Cardiac muscle cell (in vitro differentiated cells and primary cell): ENCODE measurements at regions not wholly inside any gene's neighbourhood (a gene's known extent, or its start where the extent isn't known, plus 50 kb on each side); places are given as distances from the start of the nearest gene placed in this dataset.

ENCODE experiments used
- DNase-seq, 2 donors: peaks; one replicate each; pipeline versions ENCODE4 v3.0.0 to v3.0.0-alpha.2; 2010 to 2017; ENCODE audit warnings: low read depth in 1 of 2, low spot score in 1 of 2
- H3K27ac ChIP-seq: fragments of 200-600 bp; sonication (generic); 2 replicates; pipeline ENCODE4 v1.5.1; 2016
- H3K27me3 ChIP-seq: fragments of 200-600 bp; sonication (generic); 2 replicates; pipeline ENCODE4 v1.6.0; 2016; ENCODE audit warnings: control low read depth
- H3K36me3 ChIP-seq: fragments of 200-600 bp; sonication (generic); 2 replicates; pipeline ENCODE4 v1.5.1; 2016; ENCODE audit warnings: control low read depth
- H3K4me1 ChIP-seq: fragments of 200-600 bp; sonication (generic); 2 replicates; pipeline ENCODE4 v1.8.1; 2017; ENCODE audit warnings: low read depth, mild to moderate bottlenecking, mixed run types
- H3K4me3 ChIP-seq: fragments of 200-600 bp; sonication (generic); 2 replicates; pipeline ENCODE4 v1.5.1; 2016; ENCODE audit warnings: mild to moderate bottlenecking
- H3K9me3 ChIP-seq: fragments of 200-600 bp; sonication (generic); 2 replicates; pipeline ENCODE4 v1.5.1; 2017; ENCODE audit warnings: low read depth, mild to moderate bottlenecking, control low read depth
- CTCF ChIP-seq: IDR thresholded peaks from 2 replicates; pipeline ENCODE4 v1.5.1; 2012; ENCODE audit warnings: low read depth, mild to moderate bottlenecking, low read length

- Histone ChIP-seq H3K4me3 (no peak overlapping the region), H3K9me3 (no peaks in the 10 kb centered on the region), H3K27ac (peak overlapping the region; percentile 63), H3K4me1 (peaks cover 31% of the 10 kb centered on the region), H3K27me3 (no peaks in the 10 kb centered on the region), H3K36me3 (no peaks in the 10 kb centered on the region)
- TF ChIP-seq CTCF: no peak
- DNase-seq: peak in 1 of 2 donors; percentile 75
These were observed 276.2 kb upstream of the IRX5 start for GRCh38 chr16:54654429-54654828.

GRCh38 chr16:54652201-54652770 lies 278.4 kb upstream of the IRX5 start:
- no peaks in the 10 kb centered on the region for H3K27me3 ChIP-seq
- TF ChIP-seq CTCF: no peak

GRCh38 chr16:54651440-54652195 lies 279.0 kb upstream of the IRX5 start:
- no peak overlapping the region for H3K4me3 ChIP-seq
- DNase-seq: peak in 1 of 2 donors; percentile 23
- no peaks in the 10 kb centered on the region for H3K27me3 ChIP-seq
- no peaks in the 10 kb centered on the region for H3K36me3 ChIP-seq
- peaks cover 31% of the 10 kb centered on the region for H3K4me1 ChIP-seq
- no peaks in the 10 kb centered on the region for H3K9me3 ChIP-seq
- no peak overlapping the region for H3K27ac ChIP-seq
- no peak for TF ChIP-seq CTCF

More at GRCh38 chr16:54652201-54652770, 278.4 kb upstream of the IRX5 start:
- no peak for DNase-seq
- H3K9me3 ChIP-seq: no peaks in the 10 kb centered on the region
- peaks cover 31% of the 10 kb centered on the region for H3K4me1 ChIP-seq
- no peak overlapping the region for H3K4me3 ChIP-seq
- H3K36me3 ChIP-seq: no peaks in the 10 kb centered on the region
- H3K27ac ChIP-seq: no peak overlapping the region

- TF ChIP-seq CTCF: no peak
- Histone ChIP-seq H3K36me3 (no peaks in the 10 kb centered on the region), H3K27me3 (no peaks in the 10 kb centered on the region), H3K4me3 (no peak overlapping the region), H3K27ac (no peak overlapping the region), H3K4me1 (peaks cover 17% of the 10 kb centered on the region), H3K9me3 (no peaks in the 10 kb centered on the region)
- no peak for DNase-seq
These were observed 280.8 kb upstream of the IRX5 start for GRCh38 chr16:54649876-54650275.

GRCh38 chr16:54648575-54648974 lies 282.1 kb upstream of the IRX5 start:
- H3K4me1 ChIP-seq: peaks cover 5% of the 10 kb centered on the region
- H3K9me3 ChIP-seq: no peaks in the 10 kb centered on the region
- no peak for TF ChIP-seq CTCF
- no peaks in the 10 kb centered on the region for H3K27me3 ChIP-seq
- no peak overlapping the region for H3K4me3 ChIP-seq
- no peaks in the 10 kb centered on the region for H3K36me3 ChIP-seq
- H3K27ac ChIP-seq: no peak overlapping the region
- no peak for DNase-seq
